HepG2 (cell line): ENCODE measurements at regions not wholly inside any gene's neighbourhood (a gene's known extent, or its start where the extent isn't known, plus 50 kb on each side); places are given as distances from the start of the nearest gene placed in this dataset.

Experiments used
- ATAC-seq: fragments of 200-7000 bp; cut with Tn5 transposase; 3 replicates; pipeline ENCODE4 v1.9.1; 2020; ENCODE audit warnings: mild to moderate bottlenecking, moderate library complexity
- BruUV-seq: library from RNA; stranded (reverse); fragments of 400-500 nt; replicated peaks from 2 replicates; lab custom pipeline; 2021; lab: Mats Ljungman, UMichigan
- CTCF ChIA-PET: fragments of 300-600 bp; formaldehyde crosslinking; extraction: SDS; loops from one replicate; lab custom pipeline; 2021; ENCODE audit warnings: low total read pairs, inconsistent platforms, low intra/inter-chr PET ratio; lab: Yijun Ruan, JAX
- POLR2A ChIA-PET: fragments of 350-600 bp; sonication (Branson Sonifier 250); formaldehyde crosslinking; loops from one replicate; lab custom pipeline; 2020; ENCODE audit warnings: antibody characterized with exemption, inconsistent platforms; lab: Yijun Ruan, JAX
- DNase-seq: peaks from one replicate; pipeline ENCODE4 v3.0.0-alpha.2; 2015; ENCODE audit warnings: low spot score
- FAIRE-seq: peaks from 3 replicates; lab custom pipeline; 2011; peaks lifted over from hg19 to GRCh38; lab: Jason Lieb, UNC
- H2AFZ ChIP-seq: one replicate; pipeline ENCODE4 v1.6.1; 2011; ENCODE audit warnings: low read length, inconsistent platforms
- H3K27ac ChIP-seq: fragments of 300-600 bp; 3 replicates; pipeline ENCODE4 v1.8.0; 2011; ENCODE audit warnings: mixed run types, mild to moderate bottlenecking, mixed read lengths, low read length, inconsistent platforms; ENCODE audit not compliant: insufficient read depth; ENCODE audit errors: extremely low read length
- H3K27me3 ChIP-seq, 2 experiments: fragments of 200-600 bp in 1 of 2; 2 replicates in 1 of 2; 3 replicates in 1 of 2; pipeline versions ENCODE4 v1.6.0 to v1.8.0; 2011; ENCODE audit warnings: low read length in 2 of 2, mild to moderate bottlenecking in 2 of 2, moderate library complexity in 2 of 2, inconsistent platforms in 1 of 2; ENCODE audit not compliant: insufficient read depth in 2 of 2, control insufficient read depth in 1 of 2
- H3K36me3 ChIP-seq, 2 experiments: fragments of 200-600 bp in 1 of 2; replicated peaks in 1 of 2; 2 replicates in 1 of 2; 3 replicates in 1 of 2; pipeline versions ENCODE4 v1.5.1 to v1.8.0; 2011; ENCODE audit warnings: low read length in 2 of 2, inconsistent platforms in 1 of 2; ENCODE audit not compliant: insufficient read depth in 2 of 2, control insufficient read depth in 1 of 2
- H3K4me1 ChIP-seq: 2 replicates; pipeline ENCODE4 v1.5.1; 2012; ENCODE audit warnings: low read length, inconsistent platforms; ENCODE audit not compliant: insufficient read depth
- H3K4me2 ChIP-seq: 2 replicates; pipeline ENCODE4 v1.6.0; 2011; ENCODE audit warnings: low read depth, low read length, inconsistent platforms
- H3K4me3 ChIP-seq, 3 experiments: fragments of 200-600 bp in 1 of 3; sonication (generic), shearing (Covaris generic) in 1 of 3; replicated peaks in 1 of 3; 2 replicates each; pipeline ENCODE4 v1.5.1; 2011 to 2016; ENCODE audit warnings: low read length in 3 of 3, inconsistent platforms in 2 of 3, low read depth in 2 of 3, mild to moderate bottlenecking in 2 of 3, control low read depth in 1 of 3, mixed read lengths in 1 of 3; ENCODE audit not compliant: insufficient read depth in 1 of 3
- H3K79me2 ChIP-seq: one replicate; pipeline ENCODE4 v1.6.1; 2011; ENCODE audit warnings: low read length, inconsistent platforms; ENCODE audit not compliant: insufficient read depth
- H3K9ac ChIP-seq: 2 replicates; pipeline ENCODE4 v1.6.0; 2011; ENCODE audit warnings: mild to moderate bottlenecking, low read depth, low read length, inconsistent platforms; ENCODE audit not compliant: insufficient read depth
- H3K9me3 ChIP-seq: 2 replicates; pipeline ENCODE4 v1.5.1; 2012; ENCODE audit warnings: mild to moderate bottlenecking, low read length
- H4K20me1 ChIP-seq: 2 replicates; pipeline ENCODE4 v1.6.0; 2011; ENCODE audit warnings: inconsistent platforms, mild to moderate bottlenecking, low read length, moderate library complexity; ENCODE audit not compliant: insufficient read depth
- BRD4 ChIP-seq: sonication (generic); formaldehyde crosslinking; IDR thresholded peaks from 2 replicates; pipeline ENCODE4 v1.4.0; 2020; ENCODE audit warnings: missing genetic modification reagents
- DMTF1 ChIP-seq: sonication (generic); formaldehyde crosslinking; IDR thresholded peaks from 2 replicates; pipeline ENCODE4 v1.4.0; 2020; ENCODE audit warnings: mild to moderate bottlenecking, missing genetic modification reagents
- ETV5 ChIP-seq: IDR thresholded peaks from 2 replicates; pipeline ENCODE4 v1.6.1; 2018; ENCODE audit warnings: missing biosample characterization, missing genetic modification reagents, inconsistent platforms, borderline replicate concordance
- NRL ChIP-seq: sonication (generic); formaldehyde crosslinking; IDR thresholded peaks from 2 replicates; pipeline ENCODE4 v1.5.0; 2020; ENCODE audit warnings: missing genetic modification reagents, mild to moderate bottlenecking, moderate library complexity, borderline replicate concordance
- POLR2AphosphoS5 ChIP-seq: IDR thresholded peaks from 2 replicates; pipeline ENCODE4 v1.6.1; 2012; ENCODE audit warnings: low read depth, low read length
- ZNF121 ChIP-seq: sonication (generic); formaldehyde crosslinking; IDR thresholded peaks from 2 replicates; pipeline ENCODE4 v1.5.0; 2020; ENCODE audit warnings: mild to moderate bottlenecking, missing genetic modification reagents
- ZNF275 ChIP-seq: sonication (generic); formaldehyde crosslinking; IDR thresholded peaks from 2 replicates; pipeline ENCODE4 v1.8.0; 2022; ENCODE audit warnings: missing genetic modification reagents, mild to moderate bottlenecking, inconsistent platforms, borderline replicate concordance
- ZNF331 ChIP-seq: sonication (generic); formaldehyde crosslinking; IDR thresholded peaks from 2 replicates; pipeline ENCODE4 v1.4.0; 2020; ENCODE audit warnings: missing genetic modification reagents
- WGBS: methylation state at CpG from one replicate; pipeline ENCODE4 v1.1.6; 2017; ENCODE audit warnings: low lambda C conversion rate; 5-methylcytosine and 5-hydroxymethylcytosine counted together
- in situ Hi-C: cut with HindIII; loops from 2 replicates; pipeline ENCODE4 v1.10.0; 2017; ENCODE audit warnings: low pct_unique_long_range_greater_than_20kb; ENCODE audit not compliant: extremely low pct_ligation_motif_present
- intact Hi-C: fragments of 100-400 bp; cut with micrococcal nuclease; formaldehyde crosslinking; loops from one replicate; pipeline ENCODE4 v1.10.0; 2022; ENCODE audit not compliant: unreplicated experiment
- TF ChIP-seq, protein P1 (sequence below): sonication (generic); formaldehyde crosslinking; IDR thresholded peaks from 2 replicates; pipeline ENCODE4 v1.4.0; 2020; ENCODE audit warnings: mild to moderate bottlenecking, missing genetic modification reagents
- TF ChIP-seq, protein P2 (sequence below): sonication (generic); formaldehyde crosslinking; IDR thresholded peaks from 2 replicates; pipeline ENCODE4 v1.4.0; 2020; ENCODE audit warnings: missing genetic modification reagents

GRCh38 chr13:34545461-34545860 is 396.6 kb upstream of the NBEA start:
- TF ChIP-seq ETV5 (CRISPR knock-in tag), result no peak
- TF ChIP-seq NRL (CRISPR knock-in tag), result no peak
- TF ChIP-seq, protein P1, sequence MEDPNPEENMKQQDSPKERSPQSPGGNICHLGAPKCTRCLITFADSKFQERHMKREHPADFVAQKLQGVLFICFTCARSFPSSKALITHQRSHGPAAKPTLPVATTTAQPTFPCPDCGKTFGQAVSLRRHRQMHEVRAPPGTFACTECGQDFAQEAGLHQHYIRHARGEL (CRISPR knock-in tag), result no peak
- CTCF ChIA-PET, result no interaction called here
- Histone ChIP-seq H4K20me1 (no peaks in the 10 kb centered on the region), H3K9ac (no peak overlapping the region), H3K36me3 (no peaks in the 10 kb centered on the region), H3K4me2 (no peak overlapping the region), H2AFZ (no peak overlapping the region), H3K4me1 (no peaks in the 10 kb centered on the region), H3K27ac (no peak overlapping the region), H3K27me3 (no peaks in the 10 kb centered on the region), H3K9me3 (no peaks in the 10 kb centered on the region), H3K4me3 (no peak overlapping the region), H3K79me2 (no peaks in the 10 kb centered on the region)
- in situ Hi-C loops (no loop called here), intact Hi-C loops (no loop called here)
- BruUV-seq, result no TSS peak
- no peak for ATAC-seq
- DNase-seq, result no peak
- POLR2A ChIA-PET, result no interaction called here
- no peak for FAIRE-seq
- WGBS, result 26% methylated on average over 2 of the region's 2 CpGs

- no peaks in the 10 kb centered on the region for H3K9me3 ChIP-seq
- no peaks in the 10 kb centered on the region for H3K4me1 ChIP-seq
- H3K9ac ChIP-seq, result no peak overlapping the region
- DNase-seq (no peak), ATAC-seq (no peak), FAIRE-seq (no peak)
- no peak overlapping the region for H2AFZ ChIP-seq
- H4K20me1 ChIP-seq, result no peaks in the 10 kb centered on the region
- H3K36me3 ChIP-seq, result no peaks in the 10 kb centered on the region
- no peak overlapping the region for H3K4me2 ChIP-seq
- BruUV-seq, result no TSS peak
- ChIA-PET POLR2A (no interaction called here), CTCF (no interaction called here)
- H3K27ac ChIP-seq, result no peak overlapping the region
- no peak overlapping the region for H3K4me3 ChIP-seq
- intact Hi-C loops, result no loop called here
- 16% methylated on average over 5 of the region's 5 CpGs for WGBS
- in situ Hi-C loops, result no loop called here
- no peaks in the 10 kb centered on the region for H3K79me2 ChIP-seq
- no peaks in the 10 kb centered on the region for H3K27me3 ChIP-seq
- TF ChIP-seq POLR2AphosphoS5 (no peak), ZNF121 (CRISPR knock-in tag) (no peak), ZNF331 (CRISPR knock-in tag) (no peak), BRD4 (CRISPR knock-in tag) (no peak), ZNF275 (CRISPR knock-in tag) (no peak), DMTF1 (CRISPR knock-in tag) (no peak)
- TF ChIP-seq, protein P2, sequence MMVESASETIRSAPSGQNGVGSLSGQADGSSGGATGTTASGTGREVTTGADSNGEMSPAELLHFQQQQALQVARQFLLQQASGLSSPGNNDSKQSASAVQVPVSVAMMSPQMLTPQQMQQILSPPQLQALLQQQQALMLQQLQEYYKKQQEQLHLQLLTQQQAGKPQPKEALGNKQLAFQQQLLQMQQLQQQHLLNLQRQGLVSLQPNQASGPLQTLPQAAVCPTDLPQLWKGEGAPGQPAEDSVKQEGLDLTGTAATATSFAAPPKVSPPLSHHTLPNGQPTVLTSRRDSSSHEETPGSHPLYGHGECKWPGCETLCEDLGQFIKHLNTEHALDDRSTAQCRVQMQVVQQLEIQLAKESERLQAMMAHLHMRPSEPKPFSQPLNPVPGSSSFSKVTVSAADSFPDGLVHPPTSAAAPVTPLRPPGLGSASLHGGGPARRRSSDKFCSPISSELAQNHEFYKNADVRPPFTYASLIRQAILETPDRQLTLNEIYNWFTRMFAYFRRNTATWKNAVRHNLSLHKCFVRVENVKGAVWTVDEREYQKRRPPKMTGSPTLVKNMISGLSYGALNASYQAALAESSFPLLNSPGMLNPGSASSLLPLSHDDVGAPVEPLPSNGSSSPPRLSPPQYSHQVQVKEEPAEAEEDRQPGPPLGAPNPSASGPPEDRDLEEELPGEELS (CRISPR knock-in tag), result no peak
Measured at GRCh38 chr13:34546344-34547250, 395.5 kb upstream of the NBEA start.
